ENCODE measurements at regions not wholly inside any gene's neighbourhood (a gene's known extent, or its start where the extent isn't known, plus 50 kb on each side); places are given as distances from the start of the nearest gene placed in this dataset.

DNA sequence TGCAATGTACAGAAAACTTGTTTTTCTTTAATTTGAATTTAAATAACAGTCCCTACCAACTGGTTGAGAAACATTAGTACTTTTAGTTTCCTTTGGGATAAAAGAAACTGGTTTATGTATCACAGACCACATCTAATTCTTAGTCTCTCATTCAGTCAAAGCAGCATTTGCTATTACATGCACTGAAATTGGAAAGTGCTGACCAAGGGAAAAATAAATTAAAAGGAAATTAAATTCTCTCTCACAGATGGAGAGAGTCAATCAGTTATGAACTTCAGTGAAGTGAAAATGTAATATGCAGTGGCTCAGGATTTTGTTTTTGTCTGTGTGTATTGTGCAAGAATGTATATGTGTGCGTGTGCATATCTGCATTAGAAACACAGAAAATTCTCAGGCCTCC, 121.7 kb downstream of the TUSC1 start:
- TF ChIP-seq, protein P1, sequence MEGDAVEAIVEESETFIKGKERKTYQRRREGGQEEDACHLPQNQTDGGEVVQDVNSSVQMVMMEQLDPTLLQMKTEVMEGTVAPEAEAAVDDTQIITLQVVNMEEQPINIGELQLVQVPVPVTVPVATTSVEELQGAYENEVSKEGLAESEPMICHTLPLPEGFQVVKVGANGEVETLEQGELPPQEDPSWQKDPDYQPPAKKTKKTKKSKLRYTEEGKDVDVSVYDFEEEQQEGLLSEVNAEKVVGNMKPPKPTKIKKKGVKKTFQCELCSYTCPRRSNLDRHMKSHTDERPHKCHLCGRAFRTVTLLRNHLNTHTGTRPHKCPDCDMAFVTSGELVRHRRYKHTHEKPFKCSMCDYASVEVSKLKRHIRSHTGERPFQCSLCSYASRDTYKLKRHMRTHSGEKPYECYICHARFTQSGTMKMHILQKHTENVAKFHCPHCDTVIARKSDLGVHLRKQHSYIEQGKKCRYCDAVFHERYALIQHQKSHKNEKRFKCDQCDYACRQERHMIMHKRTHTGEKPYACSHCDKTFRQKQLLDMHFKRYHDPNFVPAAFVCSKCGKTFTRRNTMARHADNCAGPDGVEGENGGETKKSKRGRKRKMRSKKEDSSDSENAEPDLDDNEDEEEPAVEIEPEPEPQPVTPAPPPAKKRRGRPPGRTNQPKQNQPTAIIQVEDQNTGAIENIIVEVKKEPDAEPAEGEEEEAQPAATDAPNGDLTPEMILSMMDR (IDR thresholded peaks at IDR 0.05): no peak
- no peak for TF ChIP-seq POLR2A (IDR thresholded peaks at IDR 0.05)
